NCI-H446 treated with DMSO at 0.1 percent for 48 hours (cell line): ENCODE measurements at regions not wholly inside any gene's neighbourhood (a gene's known extent, or its start where the extent isn't known, plus 50 kb on each side); places are given as distances from the start of the nearest gene placed in this dataset.

ENCODE experiments used
- DNase-seq: peaks from one replicate; lab custom pipeline; 2025; lab: John Stamatoyannopoulos, UW

GRCh38 chr3:40701016-40701588, 176.3 kb downstream of the ZNF621 start:
- DNase-seq = no peak

- DNase-seq = no peak
Measured at GRCh38 chr3:40704224-40704623, 179.5 kb downstream of the ZNF621 start.

- DNase-seq = no peak
Measured at GRCh38 chr3:40705663-40706062, 180.9 kb downstream of the ZNF621 start.

- peak; percentile 5 for DNase-seq
Measured at GRCh38 chr3:40713306-40713705, 188.5 kb downstream of the ZNF621 start.

GRCh38 chr3:40713795-40714194, 189.0 kb downstream of the ZNF621 start:
- no peak for DNase-seq

GRCh38 chr3:40714771-40715345, 190.1 kb downstream of the ZNF621 start:
- DNase-seq = no peak

GRCh38 chr3:40715551-40715950, 190.8 kb downstream of the ZNF621 start:
- no peak for DNase-seq

GRCh38 chr3:40717471-40717870, 192.7 kb downstream of the ZNF621 start:
- DNase-seq = no peak

- no peak for DNase-seq
Measured at GRCh38 chr3:40718209-40718608, 193.4 kb downstream of the ZNF621 start.

- no peak for DNase-seq
Measured at GRCh38 chr3:40718681-40719080, 193.9 kb downstream of the ZNF621 start.

GRCh38 chr3:40719660-40720287, 195.0 kb downstream of the ZNF621 start:
- no peak for DNase-seq

GRCh38 chr3:40720341-40720740, 195.6 kb downstream of the ZNF621 start:
- DNase-seq = no peak

- DNase-seq = no peak
Measured at GRCh38 chr3:40720863-40721262, 196.1 kb downstream of the ZNF621 start.

- DNase-seq = no peak
Measured at GRCh38 chr3:40723083-40723660, 198.4 kb downstream of the ZNF621 start.

- peak; percentile 75 for DNase-seq
Measured at GRCh38 chr3:40725031-40725430, 200.3 kb downstream of the ZNF621 start.

- no peak for DNase-seq
Measured at GRCh38 chr3:40731445-40731844, 206.7 kb downstream of the ZNF621 start.

- no peak for DNase-seq
Measured at GRCh38 chr3:40736943-40737342, 212.2 kb downstream of the ZNF621 start.

- DNase-seq = no peak
Measured at GRCh38 chr3:40737343-40737742, 212.6 kb downstream of the ZNF621 start.

- DNase-seq = no peak
Measured at GRCh38 chr3:40739971-40740370, 215.2 kb downstream of the ZNF621 start.

- DNase-seq = no peak
Measured at GRCh38 chr3:40741729-40742128, 217.0 kb downstream of the ZNF621 start.

GRCh38 chr3:40745381-40746106, 220.8 kb downstream of the ZNF621 start:
- no peak for DNase-seq

GRCh38 chr3:40751666-40752065, 226.9 kb downstream of the ZNF621 start:
- DNase-seq = no peak

GRCh38 chr3:40752492-40752891, 227.7 kb downstream of the ZNF621 start:
- no peak for DNase-seq
